K562 (cell line): ENCODE measurements at regions not wholly inside any gene's neighbourhood (a gene's known extent, or its start where the extent isn't known, plus 50 kb on each side); places are given as distances from the start of the nearest gene placed in this dataset.

ENCODE experiments used
- ATAC-seq: fragments of 200-7000 bp; cut with Tn5 transposase; 3 replicates; pipeline ENCODE4 v1.9.1; 2020; ENCODE audit warnings: moderate library complexity
- BruUV-seq: library from RNA; stranded (reverse); fragments of 400-500 nt; replicated peaks from 2 replicates; lab custom pipeline; 2021; lab: Mats Ljungman, UMichigan
- CTCF ChIA-PET: fragments of 300-600 bp; formaldehyde crosslinking; extraction: SDS; loops from one replicate; lab custom pipeline; 2021; ENCODE audit warnings: low intra/inter-chr PET ratio; lab: Yijun Ruan, JAX
- POLR2A ChIA-PET: fragments of 300-600, 350-650 bp; sonication (Branson Sonifier 250); formaldehyde crosslinking; extraction: SDS; loops from one replicate; lab custom pipeline; 2021; ENCODE audit warnings: antibody characterized with exemption, inconsistent platforms; lab: Yijun Ruan, JAX
- DNase-seq, 4 experiments: peaks; one replicate each; pipeline versions ENCODE4 v3.0.0 to v3.0.0-alpha.2; 2011 to 2018; ENCODE audit warnings: low spot score in 3 of 4, mixed read lengths in 3 of 4; ENCODE audit errors: extremely low read depth in 1 of 4
- FAIRE-seq: peaks from 2 replicates; lab custom pipeline; 2011; peaks lifted over from hg19 to GRCh38; lab: Jason Lieb, UNC
- H2AFZ ChIP-seq: 2 replicates; pipeline ENCODE4 v1.6.0; 2011; ENCODE audit warnings: low read depth, low read length, control low read depth, inconsistent platforms
- H3K27ac ChIP-seq: fragments of 200-600 bp; 3 replicates; pipeline ENCODE4 v1.8.0; 2011; ENCODE audit warnings: low read depth, mild to moderate bottlenecking, control low read depth, inconsistent platforms, low read length, moderate library complexity, mixed read lengths; ENCODE audit errors: extremely low read depth
- H3K27me3 ChIP-seq, 2 experiments: fragments of 300-600 bp in 1 of 2; 2 replicates in 1 of 2; 3 replicates in 1 of 2; pipeline versions ENCODE4 v1.6.0 to v1.8.0; 2011; ENCODE audit warnings: inconsistent platforms in 2 of 2, low read length in 2 of 2, mild to moderate bottlenecking in 1 of 2, mixed read lengths in 1 of 2, moderate library complexity in 1 of 2; ENCODE audit not compliant: control insufficient read depth in 2 of 2, insufficient read depth in 2 of 2
- H3K36me3 ChIP-seq: fragments of 300-600 bp; 3 replicates; pipeline ENCODE4 v1.8.0; 2011; ENCODE audit warnings: mild to moderate bottlenecking, low read length, inconsistent platforms; ENCODE audit not compliant: control insufficient read depth, insufficient read depth
- H3K4me1 ChIP-seq, 2 experiments: fragments of 200-600 bp in 1 of 2; replicated peaks in 1 of 2; 2 replicates in 1 of 2; 3 replicates in 1 of 2; pipeline versions ENCODE4 v1.5.1 to v1.8.0; 2011; ENCODE audit warnings: inconsistent platforms in 2 of 2, low read length in 2 of 2, mild to moderate bottlenecking in 1 of 2, mixed read lengths in 1 of 2, moderate library complexity in 1 of 2; ENCODE audit not compliant: control insufficient read depth in 2 of 2, insufficient read depth in 2 of 2
- H3K4me2 ChIP-seq: 2 replicates; pipeline ENCODE4 v1.6.1; 2011; ENCODE audit warnings: low read length, control low read depth, inconsistent platforms, mixed read lengths; ENCODE audit not compliant: insufficient read depth
- H3K4me3 ChIP-seq: fragments of 200-600 bp; sonication (generic), shearing (Covaris generic); 2 replicates; pipeline ENCODE4 v1.5.1; 2016; ENCODE audit warnings: control low read depth, inconsistent platforms
- H3K79me2 ChIP-seq: fragments of 200-600 bp; 3 replicates; pipeline ENCODE4 v1.8.0; 2011; ENCODE audit warnings: low read length, inconsistent platforms; ENCODE audit not compliant: control insufficient read depth, insufficient read depth
- H3K9ac ChIP-seq, 2 experiments: 2 replicates each; pipeline versions ENCODE4 v1.6.0 to v1.6.1; 2011; ENCODE audit warnings: low read depth in 2 of 2, low read length in 2 of 2, control low read depth in 1 of 2, inconsistent platforms in 1 of 2, mild to moderate bottlenecking in 1 of 2, mixed read lengths in 1 of 2; ENCODE audit not compliant: insufficient read depth in 1 of 2
- H3K9me1 ChIP-seq: one replicate; pipeline ENCODE4 v1.6.0; 2011; ENCODE audit warnings: inconsistent platforms, mild to moderate bottlenecking, low read length, moderate library complexity; ENCODE audit not compliant: control insufficient read depth, insufficient read depth
- H3K9me3 ChIP-seq: replicated peaks from 2 replicates; pipeline ENCODE4 v1.5.1; 2011; ENCODE audit warnings: low read depth, low read length, inconsistent platforms; ENCODE audit not compliant: control insufficient read depth, insufficient read depth
- H4K20me1 ChIP-seq: replicated peaks from 2 replicates; pipeline ENCODE4 v1.6.1; 2011; ENCODE audit warnings: low read length, inconsistent platforms, mixed read lengths; ENCODE audit not compliant: control insufficient read depth, insufficient read depth
- KAT8 ChIP-seq: fragments of 450-650 bp; IDR thresholded peaks from 2 replicates; pipeline ENCODE4 v1.6.1; 2016; ENCODE audit warnings: low read depth, mild to moderate bottlenecking
- NR2F6 ChIP-seq: fragments of 450-650 bp; formaldehyde crosslinking; IDR thresholded peaks from 2 replicates; pipeline ENCODE4 v1.4.0; 2020; ENCODE audit warnings: mild to moderate bottlenecking
- RBM15 ChIP-seq: fragments of 200-400 bp; formaldehyde crosslinking; IDR thresholded peaks from 2 replicates; pipeline ENCODE4 v1.6.1; 2018; ENCODE audit warnings: mild to moderate bottlenecking, low read length, moderate library complexity; ENCODE audit not compliant: insufficient read depth
- SNRNP70 ChIP-seq: fragments of 200-400 bp; formaldehyde crosslinking; optimal IDR thresholded peaks from 2 replicates; pipeline ENCODE3; 2017; ENCODE audit warnings: low read depth, low read length
- ZBTB26 ChIP-seq: fragments of 450-650 bp; formaldehyde crosslinking; IDR thresholded peaks from 2 replicates; pipeline ENCODE4 v1.4.0; 2022; ENCODE audit warnings: missing genetic modification characterization
- ZNF253 ChIP-seq: fragments of 250-450 bp; sonication (Bioruptor Pico); conservative IDR thresholded peaks from 2 replicates; pipeline ENCODE4 v1.6.1; 2021; ENCODE audit warnings: mild to moderate bottlenecking
- WGBS: fragments of 100-300 bp; shearing (Covaris generic); methylation state at CpG from one replicate; pipeline ENCODE4 v1.1.6; 2016; ENCODE audit warnings: low coverage, mixed read lengths; ENCODE audit not compliant: insufficient coverage; ENCODE audit errors: missing lambda C conversion rate; 5-methylcytosine and 5-hydroxymethylcytosine counted together
- in situ Hi-C: fragments of 300-500 bp; cut with MboI; formaldehyde crosslinking; loops from 4 replicates; pipeline ENCODE4 v1.15.0; 2018; ENCODE audit warnings: inconsistent platforms, mixed read lengths
- intact Hi-C: fragments of 100-400 bp; cut with micrococcal nuclease; formaldehyde crosslinking; loops from 2 replicates; pipeline ENCODE4 v1.14.2; 2022
- TF ChIP-seq, protein P1 (sequence below): fragments of 450-650 bp; IDR thresholded peaks from 2 replicates; pipeline ENCODE4 v1.6.1; 2016; ENCODE audit warnings: borderline replicate concordance
- TF ChIP-seq, protein P2 (sequence below): fragments of 450-650 bp; conservative IDR thresholded peaks from 2 replicates; pipeline ENCODE4 v1.6.1; 2016; ENCODE audit warnings: missing genetic modification characterization, low read depth, mild to moderate bottlenecking, control low read depth, missing compliant biosample characterization

- TF ChIP-seq ZBTB26 (CRISPR knock-in tag), result no peak
- TF ChIP-seq, protein P1, sequence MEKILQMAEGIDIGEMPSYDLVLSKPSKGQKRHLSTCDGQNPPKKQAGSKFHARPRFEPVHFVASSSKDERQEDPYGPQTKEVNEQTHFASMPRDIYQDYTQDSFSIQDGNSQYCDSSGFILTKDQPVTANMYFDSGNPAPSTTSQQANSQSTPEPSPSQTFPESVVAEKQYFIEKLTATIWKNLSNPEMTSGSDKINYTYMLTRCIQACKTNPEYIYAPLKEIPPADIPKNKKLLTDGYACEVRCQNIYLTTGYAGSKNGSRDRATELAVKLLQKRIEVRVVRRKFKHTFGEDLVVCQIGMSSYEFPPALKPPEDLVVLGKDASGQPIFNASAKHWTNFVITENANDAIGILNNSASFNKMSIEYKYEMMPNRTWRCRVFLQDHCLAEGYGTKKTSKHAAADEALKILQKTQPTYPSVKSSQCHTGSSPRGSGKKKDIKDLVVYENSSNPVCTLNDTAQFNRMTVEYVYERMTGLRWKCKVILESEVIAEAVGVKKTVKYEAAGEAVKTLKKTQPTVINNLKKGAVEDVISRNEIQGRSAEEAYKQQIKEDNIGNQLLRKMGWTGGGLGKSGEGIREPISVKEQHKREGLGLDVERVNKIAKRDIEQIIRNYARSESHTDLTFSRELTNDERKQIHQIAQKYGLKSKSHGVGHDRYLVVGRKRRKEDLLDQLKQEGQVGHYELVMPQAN, result no peak
- TF ChIP-seq SNRNP70, result no peak
- TF ChIP-seq KAT8, result no peak
Observed at GRCh38 chr2:19702267-19702666, 199.5 kb downstream of the TTC32 start (continued).

GRCh38 chr2:19700861-19701585, 200.8 kb downstream of the TTC32 start:
- CTCF ChIA-PET, result no interaction called here
- POLR2A ChIA-PET, result interaction anchor here (0.8 kb wide), 1 partner anchor 166 kb away, joined by 3 read pairs; no protein-coding TSS in a partner anchor
- Histone ChIP-seq H3K27ac (no peak overlapping the region), H2AFZ (no peak overlapping the region), H3K4me1 (no peaks in the 10 kb centered on the region), H4K20me1 (no peaks in the 10 kb centered on the region), H3K9ac (no peak overlapping the region), H3K79me2 (no peaks in the 10 kb centered on the region), H3K4me2 (no peak overlapping the region), H3K27me3 (no peaks in the 10 kb centered on the region), H3K36me3 (no peaks in the 10 kb centered on the region), H3K9me1 (no peaks in the 10 kb centered on the region), H3K9me3 (no peaks in the 10 kb centered on the region), H3K4me3 (no peak overlapping the region)
- 4% methylated on average over 8 of the region's 10 CpGs for WGBS
- intact Hi-C loops, result no loop called here
- DNase-seq (no peak), FAIRE-seq (no peak), ATAC-seq (no peak)
- in situ Hi-C loops, result no loop called here
- no peak for TF ChIP-seq NR2F6 (CRISPR knock-in tag)
- TF ChIP-seq, protein P2, sequence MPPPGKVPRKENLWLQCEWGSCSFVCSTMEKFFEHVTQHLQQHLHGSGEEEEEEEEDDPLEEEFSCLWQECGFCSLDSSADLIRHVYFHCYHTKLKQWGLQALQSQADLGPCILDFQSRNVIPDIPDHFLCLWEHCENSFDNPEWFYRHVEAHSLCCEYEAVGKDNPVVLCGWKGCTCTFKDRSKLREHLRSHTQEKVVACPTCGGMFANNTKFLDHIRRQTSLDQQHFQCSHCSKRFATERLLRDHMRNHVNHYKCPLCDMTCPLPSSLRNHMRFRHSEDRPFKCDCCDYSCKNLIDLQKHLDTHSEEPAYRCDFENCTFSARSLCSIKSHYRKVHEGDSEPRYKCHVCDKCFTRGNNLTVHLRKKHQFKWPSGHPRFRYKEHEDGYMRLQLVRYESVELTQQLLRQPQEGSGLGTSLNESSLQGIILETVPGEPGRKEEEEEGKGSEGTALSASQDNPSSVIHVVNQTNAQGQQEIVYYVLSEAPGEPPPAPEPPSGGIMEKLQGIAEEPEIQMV (tag), result no peak
- TF ChIP-seq RBM15, result no peak
- no peak for TF ChIP-seq ZNF253 (CRISPR knock-in tag)
- TF ChIP-seq KAT8, result no peak
- no TSS peak for BruUV-seq
